HPDE6-E6E7 (cell line): ENCODE measurements at regions not wholly inside any gene's neighbourhood (a gene's known extent, or its start where the extent isn't known, plus 50 kb on each side); places are given as distances from the start of the nearest gene placed in this dataset.
"Not testable (repeated sequence)": the region's sequence is repeated elsewhere in the genome, so short reads cannot be mapped to it uniquely, and the experiment has no call there.

Experiments
- DNase-seq: peaks from one replicate; pipeline ENCODE4 v3.0.0; 2011; ENCODE audit warnings: missing footprints; ENCODE audit errors: extremely low spot score

DNA sequence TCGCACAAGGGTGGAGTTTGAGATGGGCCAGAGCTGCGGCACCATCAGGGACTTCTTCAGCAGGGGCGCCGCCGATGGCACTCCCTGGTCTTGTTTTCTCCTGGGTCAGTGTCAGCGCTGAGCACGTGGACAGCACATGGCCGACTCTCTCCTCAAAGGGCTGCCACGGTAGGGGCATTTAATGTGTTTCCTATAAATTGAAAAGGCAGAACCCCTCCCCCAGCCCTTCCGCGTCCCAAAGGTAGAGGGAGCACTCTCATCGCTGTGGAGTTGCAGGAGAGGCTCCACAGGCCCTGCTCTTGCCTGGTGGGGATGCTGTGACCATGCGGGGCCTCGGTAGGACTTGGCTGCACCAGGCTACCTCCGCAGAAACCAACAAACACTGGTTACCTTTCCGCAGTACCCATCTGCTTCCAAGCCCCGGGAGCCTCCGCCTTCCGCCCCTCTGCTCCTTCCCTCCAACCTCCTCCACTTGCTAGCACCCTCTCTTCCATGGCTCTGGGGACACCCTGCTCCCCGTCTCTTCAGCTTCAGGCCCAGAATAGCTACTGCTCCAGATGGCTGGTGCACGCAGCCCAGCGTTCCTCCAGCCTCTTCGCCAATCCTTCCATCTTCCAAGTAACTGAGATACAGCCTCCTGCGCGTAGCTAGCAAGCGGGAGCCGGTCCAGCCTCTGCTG lies 166.3 kb upstream of the ADCY1 start:
- DNase-seq: no peak

DNA sequence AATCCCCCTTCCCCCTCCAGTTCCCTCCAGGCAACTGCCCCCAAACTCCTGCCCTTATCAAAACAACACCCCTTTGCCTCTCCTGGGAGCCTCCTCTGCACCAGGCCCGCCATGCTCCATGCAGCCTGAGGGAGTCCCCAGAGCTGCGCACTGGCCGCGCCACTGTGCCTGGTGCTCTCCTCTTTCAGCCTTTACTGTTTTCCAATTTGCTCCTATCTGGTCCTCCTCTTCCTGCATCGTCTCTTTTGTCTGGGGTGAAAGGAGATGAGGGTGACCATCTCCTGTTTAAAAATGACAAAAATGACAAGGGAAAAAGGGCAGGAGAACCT lies 165.8 kb upstream of the ADCY1 start:
- no peak for DNase-seq

DNA sequence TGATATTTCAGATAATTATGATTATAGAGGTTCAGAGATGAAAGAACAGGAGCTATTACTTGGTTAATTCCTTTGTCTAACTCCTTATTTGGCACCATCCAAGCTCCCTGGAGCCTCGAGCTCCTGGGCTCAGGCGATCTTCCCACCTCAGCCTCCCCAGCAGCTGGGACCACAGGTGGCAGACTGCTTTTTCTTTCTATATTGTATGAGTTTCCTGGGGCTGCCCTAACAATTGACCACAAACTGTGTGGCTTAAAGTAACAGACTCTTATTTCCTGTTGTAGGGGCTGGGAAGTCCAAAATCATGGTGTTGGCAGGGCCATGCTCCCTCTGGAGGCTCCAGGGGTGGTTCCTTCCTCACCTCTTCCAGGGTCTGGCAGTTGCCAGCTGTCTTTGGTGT lies 163.3 kb upstream of the ADCY1 start:
- DNase-seq: no peak

DNA sequence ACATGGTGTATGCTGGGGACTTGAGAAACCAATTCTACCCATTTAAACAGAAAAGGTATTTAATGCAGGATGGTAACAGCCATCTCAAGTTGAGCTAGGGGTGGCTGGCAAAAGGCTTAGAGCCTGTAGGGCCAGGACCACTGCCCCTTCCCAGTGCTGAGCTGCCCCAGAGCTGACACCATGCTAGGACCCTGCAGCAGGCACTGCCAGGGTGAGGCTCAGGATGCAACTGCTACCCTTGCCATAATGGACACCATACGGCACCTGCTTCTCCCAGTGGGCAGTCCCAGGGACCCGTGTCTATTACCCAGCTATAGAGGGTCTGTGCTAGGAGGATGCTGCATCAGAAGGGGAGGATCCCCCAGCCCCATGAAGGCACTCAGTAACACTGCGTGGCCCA lies 160.7 kb upstream of the ADCY1 start:
- no peak for DNase-seq

DNA sequence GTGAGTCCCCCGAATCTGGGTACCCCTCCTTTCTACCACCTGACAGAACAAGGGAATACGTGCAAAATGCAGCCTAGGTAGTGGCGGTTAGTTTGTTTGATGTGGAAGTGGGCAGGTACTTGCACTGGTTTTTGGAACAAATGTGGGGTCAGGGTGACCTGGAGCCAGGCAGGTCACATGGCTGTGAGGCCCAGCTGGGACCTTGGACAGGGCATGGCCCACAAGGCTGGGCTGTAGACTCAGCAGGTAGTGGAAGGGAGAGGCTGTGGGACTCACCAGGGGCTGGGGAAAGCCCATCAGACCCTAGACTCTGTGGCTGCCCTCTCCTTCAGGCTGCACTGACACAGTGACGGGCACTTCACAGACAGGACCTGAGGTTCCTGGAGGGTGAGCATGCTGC lies 159.9 kb upstream of the ADCY1 start:
- no peak for DNase-seq

DNA sequence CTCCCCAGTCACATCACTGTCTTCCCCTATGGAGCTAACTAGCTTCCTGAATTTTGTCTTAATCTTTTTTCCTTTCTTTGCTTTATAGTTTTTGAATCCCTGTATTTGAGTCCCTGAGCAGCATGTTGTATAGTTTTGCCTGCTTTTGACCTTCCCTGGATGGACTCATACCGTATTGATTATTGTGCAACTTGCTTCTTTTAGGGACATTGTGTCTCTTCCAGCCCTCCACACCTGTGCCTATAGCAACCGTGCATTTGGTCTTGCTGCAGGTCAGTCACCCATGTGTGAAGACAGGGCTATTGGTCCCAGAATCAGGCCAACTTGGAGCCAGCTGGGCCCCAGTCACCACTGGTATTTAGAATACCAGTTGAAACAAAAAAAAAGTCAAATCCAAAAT lies 158.9 kb upstream of the ADCY1 start:
- no peak for DNase-seq

DNA sequence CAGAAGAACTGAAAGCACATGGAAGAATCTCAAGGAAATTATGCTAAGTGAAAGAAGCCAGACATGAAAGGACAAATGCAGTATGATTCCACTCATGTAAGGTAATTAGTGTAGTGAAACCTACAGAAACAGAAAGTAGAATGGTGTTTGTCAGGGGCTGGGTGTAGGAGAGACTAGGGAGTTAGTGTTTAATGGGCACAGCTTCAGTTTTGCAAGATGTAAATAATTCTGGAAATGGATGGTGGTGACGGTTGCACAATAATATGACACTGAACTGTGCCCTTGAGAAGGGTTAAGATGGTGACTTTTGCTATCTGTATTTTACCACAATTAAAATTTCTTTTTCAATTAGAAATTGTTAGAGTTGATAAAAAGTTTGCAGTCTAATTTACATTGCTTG lies 157.3 kb upstream of the ADCY1 start:
- no peak for DNase-seq

DNA sequence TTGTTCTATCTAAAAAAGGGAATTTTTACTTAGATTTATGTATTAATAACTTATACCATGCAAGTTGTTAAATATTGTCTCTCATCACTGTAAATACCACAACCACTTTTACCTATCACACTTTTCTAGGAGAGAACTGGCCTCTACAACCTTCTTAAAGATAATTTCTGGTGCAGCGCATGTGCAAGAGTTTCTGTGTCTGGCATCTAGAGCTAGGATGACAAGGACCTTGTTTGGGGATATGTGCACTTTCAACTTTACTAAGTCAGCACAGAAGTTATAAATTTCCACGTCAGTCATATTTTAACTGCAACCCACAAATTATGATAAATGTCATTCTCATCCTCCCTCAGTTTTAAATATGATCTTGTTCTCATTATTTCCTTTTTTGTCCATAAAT lies 156.9 kb upstream of the ADCY1 start:
- DNase-seq: no peak

DNA sequence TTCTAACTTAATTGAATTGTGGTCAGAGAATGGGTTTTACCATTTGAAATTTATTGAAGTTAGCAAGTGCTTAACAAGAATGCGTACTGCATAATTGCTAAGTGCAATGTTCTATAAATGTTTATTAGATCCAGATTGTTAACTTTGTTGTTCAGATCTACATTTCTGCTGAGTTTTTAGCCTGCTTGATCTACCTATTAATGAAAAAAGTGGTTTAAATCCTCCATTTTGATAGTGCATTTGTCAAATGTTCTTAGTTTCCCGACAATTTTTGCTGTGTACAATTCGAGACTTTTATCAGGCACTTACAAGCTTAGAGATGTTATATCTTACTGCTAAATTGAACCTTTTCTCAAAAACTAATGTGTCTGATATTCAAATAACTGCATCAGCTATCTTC lies 156.4 kb upstream of the ADCY1 start:
- DNase-seq: no peak

DNA sequence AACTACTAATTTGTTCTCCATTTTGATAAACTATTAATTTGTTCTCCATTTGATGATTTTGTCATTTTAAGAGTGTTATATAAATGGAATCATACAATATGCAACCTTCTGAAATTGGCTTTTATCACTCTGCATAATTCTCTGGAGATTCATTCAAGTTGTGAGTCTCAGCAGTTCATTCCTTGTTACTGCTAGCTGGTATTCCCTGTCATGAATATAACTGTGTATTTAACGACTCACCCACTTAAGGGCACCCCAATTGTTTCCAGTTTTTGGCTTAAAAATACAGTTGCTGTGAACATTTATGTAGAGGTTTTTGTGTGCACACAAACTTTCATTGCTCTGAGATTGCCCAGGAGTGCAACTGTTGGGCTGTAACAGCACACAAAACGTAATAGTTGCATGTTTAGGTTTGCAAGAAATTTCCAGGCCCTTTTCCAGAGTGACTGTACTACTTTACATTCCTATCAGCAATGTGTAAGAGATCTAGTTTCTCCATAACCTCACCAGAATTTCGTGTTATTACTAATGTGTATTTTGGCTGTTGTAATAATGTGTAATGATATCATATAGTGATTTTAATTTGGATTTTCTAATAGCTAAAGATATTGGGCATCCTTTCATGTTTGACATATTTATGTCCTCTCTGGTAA lies 153.2 kb upstream of the ADCY1 start:
- DNase-seq: no peak

DNA sequence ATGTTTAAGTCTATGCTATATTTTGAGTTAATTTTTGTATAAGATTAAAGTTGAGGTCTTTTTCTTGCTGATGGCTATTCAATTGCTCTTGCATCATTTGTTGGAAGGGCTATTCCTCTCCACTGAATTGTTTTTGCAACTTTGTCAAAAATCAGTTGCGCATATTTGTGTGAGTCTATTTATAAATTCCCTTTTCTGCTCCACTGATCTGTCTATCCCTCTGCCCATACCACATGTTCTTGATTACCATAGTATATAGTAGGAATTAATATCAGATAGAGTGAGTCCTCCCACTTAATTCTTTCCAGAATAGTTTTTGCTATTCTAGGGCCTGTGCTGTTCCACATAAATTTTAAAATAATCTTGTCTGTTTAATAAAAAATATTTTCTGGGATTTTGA lies 152.4 kb upstream of the ADCY1 start:
- DNase-seq: no peak

DNA sequence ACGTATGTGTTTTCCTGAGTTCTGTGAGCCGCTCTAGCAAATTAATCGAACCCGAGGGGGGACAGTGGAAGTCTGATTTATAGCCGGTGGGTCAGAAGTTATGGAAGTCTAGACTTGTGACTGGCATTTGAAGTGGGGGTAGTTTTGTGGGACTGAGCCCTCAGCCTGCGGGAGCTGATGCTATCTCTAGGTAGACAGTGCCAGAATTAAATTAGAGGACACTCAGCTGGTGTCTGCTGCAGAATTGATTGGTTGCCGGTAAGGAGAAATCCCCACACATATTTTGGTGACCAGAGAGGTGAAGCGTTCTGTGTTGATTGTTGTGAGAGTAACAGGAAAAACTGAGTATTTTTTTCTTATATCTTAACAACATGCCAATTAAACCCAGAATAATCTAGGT lies 143.8 kb upstream of the ADCY1 start:
- DNase-seq: no peak

DNA sequence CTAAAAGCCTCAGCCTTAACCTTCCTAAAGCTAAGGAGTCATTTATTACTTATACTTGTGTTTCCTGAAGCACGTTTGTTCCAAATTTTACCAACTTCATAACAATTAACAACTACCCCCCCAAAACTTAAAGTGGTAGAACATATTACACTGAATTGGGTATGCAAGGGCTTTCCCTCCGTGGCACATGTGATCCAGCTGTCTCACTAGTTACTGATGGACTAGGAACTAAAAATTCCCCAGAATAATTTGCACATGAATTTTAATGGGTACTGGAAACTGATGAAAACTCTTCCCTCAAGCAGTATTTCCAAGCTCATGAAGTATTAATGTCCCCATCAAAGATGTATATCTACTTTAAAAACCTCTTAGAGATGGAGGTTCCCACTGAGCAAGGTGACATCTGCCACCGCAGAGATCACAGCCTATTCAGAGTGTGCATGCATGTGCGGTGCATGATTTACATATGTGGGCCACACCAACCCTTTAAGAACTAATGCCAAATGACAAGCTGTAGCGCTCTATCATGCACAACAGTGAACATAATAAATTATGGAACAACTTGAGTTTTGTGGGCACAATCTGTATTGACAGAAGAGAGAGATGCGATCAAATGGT lies 139.9 kb upstream of the ADCY1 start:
- no peak for DNase-seq

DNA sequence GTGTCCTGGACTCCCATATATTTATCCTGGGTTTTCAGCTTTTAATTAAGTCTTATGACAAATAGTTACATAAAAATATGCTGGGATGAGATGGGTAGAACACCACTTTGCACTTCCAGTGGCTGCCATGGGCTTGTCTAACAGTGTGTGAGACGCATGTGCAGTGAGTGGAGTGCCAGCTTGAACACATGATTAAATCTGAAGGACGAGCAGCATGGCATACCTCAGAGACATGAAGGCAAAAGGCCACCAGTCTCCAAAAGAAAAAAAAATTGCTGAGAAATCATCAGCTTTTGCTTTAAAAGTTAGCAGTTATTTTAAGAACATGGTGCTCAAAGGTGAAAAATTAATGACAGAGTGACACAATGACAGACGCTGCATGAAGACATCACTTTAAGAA lies 139.0 kb upstream of the ADCY1 start:
- DNase-seq: no peak

DNA sequence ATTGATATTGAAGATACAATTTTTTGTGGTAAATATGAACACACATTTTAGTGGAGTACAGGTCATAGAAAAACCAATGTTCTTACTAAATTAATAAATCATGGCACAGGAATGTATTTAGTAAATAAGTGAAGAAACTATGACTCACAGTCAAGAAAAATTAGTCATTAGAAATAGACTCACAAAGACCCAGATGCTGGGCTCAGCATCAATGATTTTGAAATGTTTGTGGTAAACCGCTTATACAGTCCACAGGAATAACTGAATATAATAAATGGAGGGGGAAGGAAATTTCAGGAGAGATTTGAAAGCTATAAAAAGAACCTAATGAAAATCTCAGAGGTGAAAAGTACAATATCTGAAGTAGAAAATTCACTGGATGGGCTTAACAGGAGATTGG lies 138.3 kb upstream of the ADCY1 start:
- peak; percentile 67 for DNase-seq

DNA sequence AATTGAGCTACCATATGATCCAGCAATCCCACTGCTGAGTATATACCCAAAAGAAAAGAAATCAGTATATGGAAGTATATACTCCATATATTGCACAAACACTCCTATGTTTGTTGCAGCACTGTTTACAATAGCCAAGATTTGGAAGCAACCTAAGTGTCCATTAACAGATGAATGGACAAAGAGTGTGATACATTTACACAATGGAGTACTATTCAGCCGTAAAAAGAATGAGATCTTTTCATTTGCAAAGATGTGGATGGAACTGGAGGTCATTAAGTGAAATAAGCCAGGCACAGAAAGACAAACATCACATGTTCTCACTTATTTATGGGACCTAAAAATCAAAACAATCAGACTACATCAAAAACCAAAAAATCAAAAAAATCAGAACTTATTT lies 133.4 kb upstream of the ADCY1 start:
- not testable (repeated sequence) for DNase-seq

DNA sequence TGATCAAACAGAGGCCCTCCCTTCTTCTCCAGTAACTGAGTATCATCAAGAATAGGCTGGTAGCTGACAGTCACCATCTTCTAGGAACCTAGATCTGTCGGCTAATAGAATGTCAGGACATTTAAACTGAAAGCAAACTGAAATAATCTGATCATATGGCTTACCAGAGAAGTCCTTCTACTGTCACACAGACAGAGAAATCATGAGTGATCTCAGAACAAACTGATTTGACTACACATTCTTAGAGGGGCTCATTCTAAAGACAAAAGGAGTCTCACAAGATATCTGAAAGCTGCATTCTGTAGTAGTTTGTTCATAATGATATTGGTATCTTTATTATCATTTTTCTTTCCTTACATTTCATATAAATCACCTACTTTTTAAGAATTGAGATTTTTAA lies 130.9 kb upstream of the ADCY1 start:
- no peak for DNase-seq

DNA sequence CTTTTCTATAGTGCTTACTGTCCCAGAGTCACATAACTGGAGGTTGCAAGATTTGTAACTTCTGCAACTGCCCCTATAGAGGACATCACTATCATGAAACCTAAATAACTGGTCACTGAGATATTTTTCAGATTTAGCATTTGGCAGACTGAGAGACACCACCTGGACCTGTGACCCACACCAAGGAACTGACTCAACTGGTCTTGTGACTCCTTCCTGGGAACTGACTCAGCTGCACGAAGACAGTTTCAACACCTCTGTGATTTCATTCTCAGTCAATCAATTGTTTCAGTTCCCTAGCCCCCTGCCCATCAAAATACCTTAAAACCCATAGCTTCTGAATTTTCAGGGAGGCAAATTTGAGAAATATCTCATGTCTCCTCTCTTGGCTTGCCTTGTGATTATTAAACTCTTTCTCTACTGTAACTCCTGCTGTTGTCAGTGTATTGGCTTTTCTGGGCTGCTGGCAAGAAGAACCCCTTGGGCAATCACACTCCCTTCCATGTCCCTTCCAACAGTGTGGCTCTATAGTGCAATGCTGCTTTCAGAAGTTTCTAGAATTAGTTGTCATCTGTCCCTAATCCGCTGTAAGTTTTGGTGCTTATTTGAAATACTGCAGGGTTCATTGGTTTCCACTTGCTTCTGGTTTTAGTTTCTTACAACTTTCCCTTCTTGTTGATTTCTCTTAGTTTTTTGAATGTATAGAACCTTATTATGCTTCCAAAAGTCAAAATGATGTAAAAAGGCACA lies 127.8 kb upstream of the ADCY1 start:
- peak; percentile 46 for DNase-seq

DNA sequence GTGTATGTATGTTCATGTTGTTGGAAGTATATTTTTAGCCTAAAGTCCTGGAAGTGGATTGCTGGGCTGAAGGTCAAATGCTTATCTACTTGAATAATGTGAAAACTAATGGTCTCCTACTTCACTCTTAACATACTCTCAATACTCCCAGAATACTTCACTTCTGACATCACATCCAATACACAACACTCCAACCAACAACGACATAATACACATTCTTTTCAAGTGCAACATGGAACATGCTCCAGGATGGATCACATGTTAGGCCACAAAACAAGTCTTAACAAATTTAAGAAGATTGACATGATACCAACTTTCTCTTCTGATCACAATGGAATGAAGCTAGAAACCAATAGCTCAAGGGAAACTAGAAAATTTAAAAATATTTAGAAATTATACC lies 126.9 kb upstream of the ADCY1 start:
- no peak for DNase-seq

DNA sequence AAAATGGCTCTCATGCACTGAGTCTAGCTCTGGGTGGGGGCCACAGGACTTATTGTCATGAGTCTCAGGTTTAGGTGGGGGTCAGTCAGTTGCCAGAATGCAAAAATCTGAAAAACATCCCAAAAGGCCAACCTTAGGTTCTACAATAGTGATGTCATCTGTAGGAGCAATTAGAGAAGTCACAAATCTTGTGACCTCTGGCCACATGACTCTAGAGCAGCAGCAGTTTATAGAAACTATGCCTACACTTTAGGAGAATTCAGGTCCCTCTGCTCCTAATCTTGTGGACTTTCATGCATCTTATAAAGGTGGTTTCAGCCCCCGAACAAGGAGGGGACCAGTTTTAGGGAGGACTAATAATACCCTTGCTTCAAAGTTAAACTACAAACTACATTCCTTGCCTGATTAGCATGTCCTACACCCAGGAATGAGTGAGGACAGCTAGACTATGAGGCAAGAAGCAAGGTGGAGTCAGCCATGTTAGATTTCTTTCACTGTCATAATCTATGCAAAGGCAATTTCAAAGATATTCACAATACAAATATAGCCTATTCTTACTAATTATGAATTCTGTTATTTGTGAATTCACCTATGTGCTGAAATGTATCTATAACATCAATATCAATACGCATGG lies 123.5 kb upstream of the ADCY1 start:
- DNase-seq: no peak

DNA sequence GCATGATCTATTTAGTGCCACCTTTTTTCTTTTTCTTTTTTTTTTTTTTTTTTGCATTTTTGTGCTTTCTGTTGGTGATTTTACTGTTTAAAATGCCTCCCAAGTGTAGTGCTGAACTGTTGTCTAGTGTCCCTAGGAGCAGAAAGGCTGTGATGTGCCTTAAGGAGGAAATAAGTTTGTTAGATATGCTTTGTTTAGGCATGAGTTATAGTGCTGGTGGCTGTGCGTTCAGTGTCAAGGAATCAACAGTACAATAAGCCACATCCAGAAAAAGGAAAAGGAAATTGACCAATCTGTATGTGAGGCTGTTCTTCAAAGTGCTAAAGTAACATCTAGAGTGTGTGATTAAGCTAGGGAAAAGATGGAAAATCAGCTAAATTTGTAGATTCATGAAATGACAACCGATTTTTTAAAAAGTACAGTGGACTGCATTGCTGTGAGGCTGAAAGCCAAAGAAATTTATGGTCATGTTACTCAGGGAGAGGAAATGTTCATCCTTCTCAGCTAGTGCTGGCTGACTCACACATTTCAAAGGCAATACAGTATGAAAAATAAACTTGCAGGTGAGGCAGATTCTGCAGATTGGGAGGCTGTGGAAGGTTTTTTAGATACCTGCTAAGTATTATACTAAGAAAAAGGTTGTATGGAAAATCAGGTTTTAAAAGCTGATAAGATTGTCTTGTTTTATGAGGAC lies 122.7 kb upstream of the ADCY1 start:
- no peak for DNase-seq

DNA sequence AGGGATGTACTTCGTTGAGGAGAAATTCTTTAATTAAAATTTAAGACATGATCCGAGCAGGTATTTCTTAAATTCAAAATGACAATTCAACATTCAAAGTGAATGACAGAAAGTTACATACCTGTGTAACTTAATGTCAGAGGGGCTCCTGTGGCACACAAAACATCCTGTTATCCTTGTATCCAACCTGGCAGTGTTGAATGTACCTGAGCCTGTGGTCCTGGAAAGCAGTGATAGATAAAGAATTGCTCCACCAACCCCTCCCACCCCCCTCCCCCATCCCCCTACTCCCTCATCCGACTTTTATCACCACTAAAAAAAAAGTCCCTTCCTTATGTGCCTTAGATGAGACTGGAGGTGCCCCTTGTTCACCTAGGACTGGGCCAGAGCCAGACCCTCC lies 119.4 kb upstream of the ADCY1 start:
- DNase-seq: no peak
